HK-2 (cell line): ENCODE measurements at regions not wholly inside any gene's neighbourhood (a gene's known extent, or its start where the extent isn't known, plus 50 kb on each side); places are given as distances from the start of the nearest gene placed in this dataset.

Experiments used
- DNase-seq: peaks from one replicate; pipeline ENCODE4 v3.0.0-alpha.2; 2018; ENCODE audit not compliant: unreplicated experiment

- DNase-seq, result no peak
Measured at GRCh38 chr1:181390410-181391077, 92.8 kb upstream of the CACNA1E start.

DNA sequence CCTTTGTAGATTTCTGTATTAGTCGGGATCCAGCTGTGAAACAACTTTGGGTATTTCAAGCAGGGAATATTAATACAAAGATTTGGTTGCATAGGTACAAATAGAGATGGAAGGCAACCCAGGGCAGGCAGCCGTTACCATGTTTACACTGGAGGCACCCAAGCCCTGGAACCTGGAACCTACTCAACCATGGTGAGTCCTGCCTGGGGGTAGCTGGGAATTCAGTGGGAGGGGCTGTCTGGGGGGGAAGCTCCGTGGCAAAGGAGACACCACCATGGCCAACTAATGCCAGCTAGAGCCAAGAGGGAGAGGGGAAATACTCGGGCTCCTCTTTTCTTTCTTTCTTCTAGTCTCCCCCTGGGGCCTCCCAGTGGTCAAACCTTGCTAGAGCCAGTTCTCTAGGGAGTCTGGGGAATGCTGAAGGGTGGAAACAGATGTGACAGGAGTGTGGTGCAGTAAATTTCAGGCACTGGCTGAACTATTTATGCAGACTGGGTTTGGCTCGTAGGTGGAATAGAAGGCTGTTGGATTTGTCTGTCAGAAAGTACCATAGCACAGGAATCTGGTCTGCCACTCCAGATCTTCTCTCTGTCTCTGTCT lies 91.9 kb upstream of the CACNA1E start:
- no peak for DNase-seq

DNA sequence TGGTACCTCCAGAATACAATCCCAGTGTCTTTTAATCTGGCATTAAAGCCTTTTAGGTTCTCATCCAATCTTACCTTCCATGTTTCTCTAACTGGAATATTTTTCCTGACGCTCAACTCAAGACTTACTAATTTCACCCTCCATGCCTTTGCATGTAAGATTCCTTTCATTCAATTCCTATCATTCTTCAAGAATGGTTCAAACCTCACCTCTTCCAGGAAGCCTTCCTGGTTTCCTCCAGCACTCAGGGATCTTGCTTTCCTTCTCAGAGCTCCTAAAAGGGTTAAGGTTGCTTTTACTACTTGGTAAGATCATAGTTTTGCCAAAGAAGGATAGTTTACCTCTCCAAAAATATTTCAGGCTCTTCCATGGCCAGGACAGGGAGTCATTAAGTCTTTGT lies 91.2 kb upstream of the CACNA1E start:
- no peak for DNase-seq

DNA sequence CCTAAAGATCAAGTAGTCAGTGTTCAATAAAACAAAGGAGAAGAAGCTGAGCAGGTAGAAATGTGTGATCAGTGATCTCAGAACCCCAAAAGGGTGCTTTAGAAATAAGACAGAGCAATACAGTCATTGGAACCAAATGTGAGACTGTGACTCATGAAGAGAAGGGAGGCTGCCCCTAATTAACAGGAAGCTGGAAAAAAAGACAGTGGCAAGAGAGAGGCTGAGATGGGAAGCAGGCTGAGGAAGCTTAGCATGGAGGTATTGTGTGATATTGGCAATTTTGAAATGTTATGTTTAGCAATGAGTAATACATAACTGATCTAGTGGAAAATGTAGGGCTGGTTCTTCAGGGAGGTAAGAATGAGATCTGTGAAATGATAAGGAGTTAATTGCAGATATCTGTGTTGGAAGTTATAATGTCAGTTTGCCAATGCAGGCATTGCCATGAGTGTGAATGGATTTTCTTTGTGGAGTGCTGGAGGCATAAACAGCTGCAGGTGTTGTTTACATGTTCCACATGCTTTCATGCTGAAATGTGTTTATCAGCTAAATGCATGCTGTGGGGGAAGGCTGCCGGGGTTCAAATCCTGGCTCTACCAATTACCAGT lies 90.6 kb upstream of the CACNA1E start:
- no peak for DNase-seq

DNA sequence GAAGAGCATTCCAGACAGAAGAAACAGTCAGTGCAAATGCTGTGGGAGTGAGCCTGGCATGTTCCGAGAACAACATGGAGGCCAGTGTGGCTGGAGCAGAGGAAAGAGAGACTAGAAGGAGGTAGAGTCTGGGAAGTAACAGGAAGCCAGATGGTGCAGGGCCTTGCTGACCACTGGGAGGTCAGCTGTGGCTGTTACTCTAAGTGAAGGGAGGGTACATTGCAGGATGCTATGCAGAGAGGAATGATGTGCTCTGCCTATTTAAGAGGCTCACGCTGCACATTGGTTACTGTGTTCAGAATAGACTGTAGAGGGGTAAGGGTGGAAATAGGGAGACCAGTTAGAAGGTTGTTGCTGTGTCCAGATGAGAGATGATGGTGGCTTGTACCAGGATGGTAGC lies 88.6 kb upstream of the CACNA1E start:
- DNase-seq, result no peak

DNA sequence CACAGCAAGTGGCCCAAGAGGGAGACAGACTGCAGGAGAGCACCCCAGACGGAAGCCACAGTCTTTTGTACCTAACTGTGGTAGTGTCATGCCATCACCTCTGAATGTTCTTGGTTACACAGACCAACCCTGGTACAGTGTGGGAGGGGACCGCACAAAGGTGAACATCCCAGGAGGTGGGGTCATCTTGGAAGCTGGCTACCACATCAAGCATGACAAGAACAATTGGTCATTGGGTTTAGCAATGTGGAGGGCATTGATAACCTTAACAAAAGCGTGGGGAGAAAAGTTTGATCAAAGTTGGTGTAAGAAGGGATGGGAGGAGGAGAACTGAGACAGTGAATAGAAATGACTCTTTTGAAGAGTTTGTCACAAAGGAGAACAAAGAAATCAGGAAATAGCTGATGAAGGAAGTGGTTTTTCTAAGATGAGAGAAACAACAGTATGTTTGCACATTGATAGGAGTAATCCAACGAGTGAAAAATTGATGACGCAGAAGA lies 87.1 kb upstream of the CACNA1E start:
- DNase-seq, result no peak

GRCh38 chr1:181396811-181397210 lies 86.5 kb upstream of the CACNA1E start:
- DNase-seq, result no peak

DNA sequence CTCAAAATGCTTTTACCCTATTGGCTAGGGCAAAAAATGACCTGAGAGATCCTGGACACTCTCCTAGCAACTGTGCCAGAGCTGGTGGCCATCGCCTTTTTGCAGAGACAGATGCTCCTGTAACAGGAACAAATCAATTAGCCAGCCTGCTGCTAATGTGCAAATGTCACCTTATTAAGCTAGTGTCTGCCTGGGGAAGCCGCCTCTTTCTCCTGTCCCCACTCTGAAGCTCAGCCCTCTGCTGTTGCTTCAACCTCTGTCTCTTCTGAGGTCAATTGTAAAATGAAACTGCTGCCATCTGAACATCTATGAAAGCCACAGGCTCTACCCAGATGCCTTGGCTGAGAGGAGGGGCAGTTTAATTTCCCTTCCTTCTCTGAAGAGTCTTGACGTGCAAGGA lies 85.5 kb upstream of the CACNA1E start:
- DNase-seq, result no peak

DNA sequence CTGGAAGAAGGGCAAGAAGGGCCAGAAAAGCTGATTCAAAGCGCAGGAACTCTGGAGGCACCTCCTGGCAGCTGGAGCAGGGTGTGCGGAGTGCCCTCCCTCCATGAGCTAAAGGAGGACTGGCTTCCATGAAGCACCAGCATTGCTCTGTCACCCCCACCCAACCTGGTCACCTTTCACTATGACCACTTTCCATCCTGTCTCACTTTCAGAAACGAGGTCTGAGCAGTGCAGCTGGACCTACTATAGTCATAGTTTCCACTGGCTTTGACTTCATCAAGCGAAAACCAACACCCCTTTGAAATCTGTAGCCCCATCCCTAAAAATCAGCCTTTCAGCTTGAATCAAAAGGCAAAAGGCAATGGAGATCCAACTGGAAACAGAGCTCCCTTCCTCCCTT lies 84.8 kb upstream of the CACNA1E start:
- DNase-seq, result no peak

GRCh38 chr1:181405584-181405983 lies 77.7 kb upstream of the CACNA1E start:
- no peak for DNase-seq

GRCh38 chr1:181406989-181407388 lies 76.3 kb upstream of the CACNA1E start:
- no peak for DNase-seq

DNA sequence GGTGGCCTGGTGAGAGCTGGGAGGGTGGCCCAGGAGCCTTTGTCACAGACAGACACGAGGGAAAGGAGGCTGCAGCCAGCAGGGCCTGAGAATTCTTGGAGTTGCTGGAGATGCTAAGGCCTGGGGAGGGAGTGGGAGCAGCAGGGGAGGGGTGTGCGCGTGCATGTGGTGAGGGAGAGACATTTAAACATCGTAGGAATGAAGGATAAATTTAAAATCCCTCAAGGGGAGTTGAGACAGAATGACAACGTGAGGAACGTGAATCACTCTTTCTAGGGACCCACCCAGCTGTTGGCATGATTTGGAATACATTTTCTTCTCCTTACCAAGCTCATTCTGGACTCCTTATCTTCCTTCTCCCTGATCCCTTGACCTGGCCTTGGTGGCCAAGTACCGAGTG lies 73.3 kb upstream of the CACNA1E start:
- DNase-seq, result no peak

DNA sequence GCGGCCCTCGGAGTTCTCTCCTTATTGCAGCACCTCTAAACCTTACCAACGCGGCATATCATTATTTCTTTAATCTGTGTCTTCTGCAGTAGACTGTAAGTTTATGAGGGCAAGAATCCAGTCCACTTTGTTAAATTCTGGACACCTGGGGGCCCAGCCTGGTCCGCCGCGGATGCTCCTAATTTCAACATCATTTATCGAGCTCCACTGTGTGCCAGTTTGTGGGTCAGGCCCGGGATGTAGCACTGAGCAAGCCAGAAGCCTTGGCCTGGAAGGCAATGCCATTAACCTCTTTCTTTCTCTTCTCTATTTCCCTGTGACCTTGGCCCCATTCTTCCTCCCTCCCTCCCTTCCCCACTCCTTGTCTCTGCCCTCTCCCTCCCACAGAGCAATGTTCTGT lies 70.6 kb upstream of the CACNA1E start:
- no peak for DNase-seq

GRCh38 chr1:181413195-181413815 lies 70.0 kb upstream of the CACNA1E start:
- DNase-seq, result no peak

DNA sequence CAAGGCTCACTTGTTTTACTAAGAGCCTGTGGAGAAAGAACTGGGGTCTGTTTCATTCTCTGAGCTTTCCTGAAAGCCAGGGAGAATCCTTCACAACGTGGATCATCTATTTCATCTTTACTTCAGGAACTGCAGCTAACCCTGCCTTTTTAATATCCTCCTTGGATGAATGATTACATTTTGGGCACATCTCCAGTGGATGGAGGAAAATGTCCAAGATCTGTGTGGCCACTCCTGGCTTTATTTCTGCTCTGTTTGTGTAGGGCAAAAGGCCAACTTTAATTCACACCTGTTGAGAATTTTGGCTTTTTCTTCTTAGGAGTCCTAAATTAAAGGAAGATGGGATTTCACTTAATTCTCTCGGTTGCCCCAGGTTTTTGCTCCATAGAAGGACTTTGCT lies 69.5 kb upstream of the CACNA1E start:
- no peak for DNase-seq

DNA sequence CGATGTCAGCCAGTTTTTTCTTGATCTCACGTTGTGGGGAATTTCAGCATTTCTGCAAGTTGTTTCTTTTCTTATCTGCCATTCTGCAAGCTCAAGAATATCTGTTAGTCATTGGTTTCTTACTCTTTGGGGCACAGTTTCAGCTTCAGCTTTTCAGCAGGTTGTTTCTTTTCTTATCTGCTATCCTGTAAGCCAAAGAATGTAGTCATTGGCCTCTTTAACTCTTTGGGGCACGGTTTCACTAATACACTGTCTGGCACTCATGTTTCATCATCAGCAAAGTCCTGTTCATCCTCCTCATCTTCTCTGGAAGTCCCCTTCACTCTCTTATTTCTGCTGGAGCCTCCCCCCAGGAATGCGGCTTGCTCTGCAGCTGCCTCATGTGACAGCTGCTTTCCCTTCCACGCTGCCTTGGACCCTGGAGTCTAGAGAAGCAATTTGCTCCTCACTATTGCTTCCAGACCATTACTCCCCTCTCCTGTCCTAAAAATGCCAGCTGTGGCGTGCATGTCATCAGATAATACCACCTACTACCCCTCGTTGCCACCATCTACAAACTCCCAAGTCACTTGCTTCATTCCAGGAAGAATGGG lies 67.0 kb upstream of the CACNA1E start:
- DNase-seq, result no peak

GRCh38 chr1:181417915-181418314 lies 65.4 kb upstream of the CACNA1E start:
- DNase-seq, result no peak

DNA sequence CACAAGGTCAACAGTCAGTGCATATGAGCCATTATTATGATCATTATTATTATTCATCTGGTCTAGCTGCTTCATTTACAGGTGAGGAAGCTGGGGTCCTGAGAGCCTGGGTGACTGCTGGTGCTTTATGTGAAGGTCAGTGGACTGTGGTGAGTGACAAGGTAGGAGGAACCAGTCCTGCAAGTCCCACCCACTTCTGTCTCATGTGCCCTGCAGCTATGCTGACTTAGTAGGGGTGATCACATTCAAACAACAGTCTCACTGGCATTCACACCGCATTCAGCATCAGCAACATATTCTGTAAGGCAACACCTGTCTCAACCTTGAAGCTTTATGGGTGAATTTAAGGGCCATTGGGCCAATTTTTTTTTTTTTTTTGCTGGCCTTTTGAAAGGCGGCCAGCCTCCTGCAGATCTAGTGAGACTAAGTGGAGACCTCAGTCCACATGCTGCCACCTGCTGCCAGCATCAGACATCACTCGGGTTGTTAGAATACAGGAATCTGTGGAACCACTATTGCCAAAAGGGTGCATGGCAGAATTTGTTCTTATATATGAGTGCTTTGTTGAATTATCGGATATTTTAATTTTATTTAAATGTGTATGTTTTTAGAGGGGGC lies 59.9 kb upstream of the CACNA1E start:
- DNase-seq, result peak; percentile 10

GRCh38 chr1:181424786-181425403 lies 58.4 kb upstream of the CACNA1E start:
- DNase-seq, result peak; percentile 83

GRCh38 chr1:181425566-181425965 lies 57.8 kb upstream of the CACNA1E start:
- DNase-seq, result no peak

- DNase-seq, result no peak
Measured at GRCh38 chr1:181429462-181429861, 53.9 kb upstream of the CACNA1E start.
